ENCODE measurements at regions not wholly inside any gene's neighbourhood (a gene's known extent, or its start where the extent isn't known, plus 50 kb on each side); places are given as distances from the start of the nearest gene placed in this dataset.

DNA sequence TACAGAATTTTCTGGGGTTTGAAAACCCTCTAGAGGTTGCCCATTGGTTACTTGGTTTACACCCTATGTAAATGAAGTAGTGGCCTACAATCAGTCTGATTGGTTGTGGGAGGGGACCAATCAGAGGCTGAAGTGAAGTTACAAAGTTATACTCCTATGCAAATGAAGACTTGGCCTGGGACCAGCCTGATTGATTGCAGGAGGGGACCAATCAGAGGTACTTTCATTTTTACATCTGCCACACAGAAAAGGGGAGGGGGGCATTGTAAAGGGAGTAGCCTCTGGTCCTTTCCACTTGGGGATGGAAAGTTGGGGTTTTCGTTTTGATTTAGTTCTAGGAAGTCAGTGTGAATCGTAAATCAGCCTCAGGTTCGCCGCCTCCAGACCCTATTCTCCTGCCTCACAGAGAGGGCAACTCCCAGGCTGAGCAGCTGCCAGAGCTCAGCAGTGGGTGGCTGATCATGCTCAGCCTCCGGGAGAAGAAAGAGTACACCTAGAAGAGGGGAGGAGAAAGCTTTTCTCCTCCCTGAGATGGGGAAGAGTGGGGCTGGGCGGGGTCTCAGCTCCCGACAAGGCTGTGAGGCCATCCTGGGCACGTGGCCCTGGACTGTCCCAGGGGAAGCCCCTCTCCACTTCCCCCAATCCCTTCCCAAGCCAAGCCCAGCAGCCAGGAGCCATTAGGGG, 372.5 kb downstream of the GALR1 start:
- no peaks in the 10 kb centered on the region for H3K36me3 ChIP-seq (replicated peaks in 1 of 2; ENCODE audit: control insufficient read depth in 1 of 2, insufficient read depth in 2 of 2, low read length in 2 of 2)
- H4K20me1 ChIP-seq (ENCODE audit: insufficient read depth, low read length): no peaks in the 10 kb centered on the region
- no peak for TF ChIP-seq CTCF (CRISPR knock-in tag; IDR thresholded peaks at IDR 0.05)
- no peaks in the 10 kb centered on the region for H3K4me1 ChIP-seq (ENCODE audit: insufficient read depth, low read length)
- ChIA-PET POLR2A (no interaction called here), CTCF (ENCODE audit: low intra/inter-chr PET ratio, low total read pairs) (no interaction called here)
- H3K4me3 ChIP-seq (replicated peaks in 1 of 3; ENCODE audit: insufficient read depth in 1 of 3, low read depth in 2 of 3, low read length in 3 of 3): no peak overlapping the region
- H2AFZ ChIP-seq (ENCODE audit: low read length): no peak overlapping the region
- peaks cover 0 to 3% of the 10 kb centered on the region in 2 experiments; a peak in 2 of 5 replicates for H3K27me3 ChIP-seq (ENCODE audit: control insufficient read depth in 1 of 2, insufficient read depth in 2 of 2, low read length in 2 of 2)
- no peaks in the 10 kb centered on the region for H3K79me2 ChIP-seq (ENCODE audit: insufficient read depth, low read length)
- intact Hi-C loops (cut with micrococcal nuclease; ENCODE audit: unreplicated experiment) (no loop called here), in situ Hi-C loops (cut with HindIII; ENCODE audit: extremely low pct_ligation_motif_present, low pct_unique_long_range_greater_than_20kb) (no loop called here)
- FAIRE-seq (no peak), ATAC-seq (no peak), DNase-seq (ENCODE audit: low spot score) (no peak)
- no peak overlapping the region for H3K9ac ChIP-seq (ENCODE audit: insufficient read depth, low read depth, low read length)
- H3K9me3 ChIP-seq (ENCODE audit: low read length): no peaks in the 10 kb centered on the region
- no peak overlapping the region for H3K27ac ChIP-seq (ENCODE audit: extremely low read length, insufficient read depth, low read length)
- WGBS (ENCODE audit: low lambda C conversion rate): 31% methylated on average over 7 of the region's 8 CpGs
- H3K4me2 ChIP-seq (ENCODE audit: low read depth, low read length): no peak overlapping the region
- BruUV-seq (replicated peaks): no TSS peak

- H3K4me2 ChIP-seq (ENCODE audit: low read depth, low read length): no peak overlapping the region
- no peak for FAIRE-seq
- no peaks in the 10 kb centered on the region for H3K9me3 ChIP-seq (ENCODE audit: low read length)
- H3K4me1 ChIP-seq (ENCODE audit: insufficient read depth, low read length): no peaks in the 10 kb centered on the region
- no peaks in the 10 kb centered on the region for H3K36me3 ChIP-seq (replicated peaks in 1 of 2; ENCODE audit: control insufficient read depth in 1 of 2, insufficient read depth in 2 of 2, low read length in 2 of 2)
- no peaks in the 10 kb centered on the region for H3K79me2 ChIP-seq (ENCODE audit: insufficient read depth, low read length)
- H2AFZ ChIP-seq (ENCODE audit: low read length): no peak overlapping the region
- no peaks in the 10 kb centered on the region for H4K20me1 ChIP-seq (ENCODE audit: insufficient read depth, low read length)
- DNase-seq (ENCODE audit: low spot score): no peak
- in situ Hi-C loops (cut with HindIII; ENCODE audit: extremely low pct_ligation_motif_present, low pct_unique_long_range_greater_than_20kb) (no loop called here), intact Hi-C loops (cut with micrococcal nuclease; ENCODE audit: unreplicated experiment) (no loop called here)
- no TSS peak for BruUV-seq (replicated peaks)
- no peak overlapping the region for H3K9ac ChIP-seq (ENCODE audit: insufficient read depth, low read depth, low read length)
- ChIA-PET CTCF (ENCODE audit: low intra/inter-chr PET ratio, low total read pairs) (no interaction called here), POLR2A (no interaction called here)
- no peak for ATAC-seq
- 17% methylated on average over 7 of the region's 8 CpGs for WGBS (ENCODE audit: low lambda C conversion rate)
- no peak overlapping the region for H3K4me3 ChIP-seq (replicated peaks in 1 of 3; ENCODE audit: insufficient read depth in 1 of 3, low read depth in 2 of 3, low read length in 3 of 3)
- H3K27ac ChIP-seq (ENCODE audit: extremely low read length, insufficient read depth, low read length): no peak overlapping the region
- H3K27me3 ChIP-seq (ENCODE audit: control insufficient read depth in 1 of 2, insufficient read depth in 2 of 2, low read length in 2 of 2): peaks cover 0 to 12% of the 10 kb centered on the region in 2 experiments; a peak in 1 of 5 replicates
- TF ChIP-seq ZNF646 (CRISPR knock-in tag; IDR thresholded peaks at IDR 0.05) (no peak), CEBPZ (IDR thresholded peaks at IDR 0.05; ENCODE audit: low read length) (no peak), ZNF121 (CRISPR knock-in tag; IDR thresholded peaks at IDR 0.05) (no peak), ZSCAN20 (CRISPR knock-in tag; IDR thresholded peaks at IDR 0.05; ENCODE audit: borderline replicate concordance) (no peak)
These were observed 383.1 kb downstream of the GALR1 start for GRCh38 chr18:77632758-77633157.

Data from HepG2 (cell line).